GM18909 (cell line): ENCODE measurements at regions not wholly inside any gene's neighbourhood (a gene's known extent, or its start where the extent isn't known, plus 50 kb on each side); places are given as distances from the start of the nearest gene placed in this dataset.

Source experiments
- ATAC-seq: cut with Tn5 transposase; IDR thresholded peaks from one replicate; pipeline ENCODE4 v1.9.1; 2021; ENCODE audit warnings: mild to moderate bottlenecking; ENCODE audit not compliant: unreplicated experiment, poor library complexity

GRCh38 chr3:70583682-70584081, 271.2 kb upstream of the MDFIC2 start:
- no peak for ATAC-seq

GRCh38 chr3:70582803-70583202, 270.4 kb upstream of the MDFIC2 start:
- no peak for ATAC-seq

- no peak for ATAC-seq
Observed at GRCh38 chr3:70580021-70580420, 267.6 kb upstream of the MDFIC2 start.

- ATAC-seq = no peak
Observed at GRCh38 chr3:70571696-70572095, 259.3 kb upstream of the MDFIC2 start.

GRCh38 chr3:70570584-70570983, 258.1 kb upstream of the MDFIC2 start:
- ATAC-seq = no peak

- no peak for ATAC-seq
Observed at GRCh38 chr3:70568626-70569025, 256.2 kb upstream of the MDFIC2 start.

- no peak for ATAC-seq
Observed at GRCh38 chr3:70565861-70566260, 253.4 kb upstream of the MDFIC2 start.

- no peak for ATAC-seq
Observed at GRCh38 chr3:70564552-70564951, 252.1 kb upstream of the MDFIC2 start.

GRCh38 chr3:70561796-70562195, 249.4 kb upstream of the MDFIC2 start:
- ATAC-seq = no peak

- ATAC-seq = no peak
Observed at GRCh38 chr3:70558956-70559355, 246.5 kb upstream of the MDFIC2 start.

GRCh38 chr3:70557976-70558375, 245.5 kb upstream of the MDFIC2 start:
- no peak for ATAC-seq

GRCh38 chr3:70556056-70556455, 243.6 kb upstream of the MDFIC2 start:
- ATAC-seq = no peak

- ATAC-seq = no peak
Observed at GRCh38 chr3:70554170-70554569, 241.7 kb upstream of the MDFIC2 start.

- peak; percentile 92 for ATAC-seq
Observed at GRCh38 chr3:70550723-70551319, 238.4 kb upstream of the MDFIC2 start.

- ATAC-seq = no peak
Observed at GRCh38 chr3:70546679-70547078, 234.2 kb upstream of the MDFIC2 start.

GRCh38 chr3:70543493-70543892, 231.1 kb upstream of the MDFIC2 start:
- no peak for ATAC-seq

GRCh38 chr3:70539908-70540307, 227.5 kb upstream of the MDFIC2 start:
- ATAC-seq = no peak

- ATAC-seq = no peak
Observed at GRCh38 chr3:70532806-70533205, 220.4 kb upstream of the MDFIC2 start.

- no peak for ATAC-seq
Observed at GRCh38 chr3:70531838-70532489, 219.5 kb upstream of the MDFIC2 start.

GRCh38 chr3:70531063-70531657, 218.7 kb upstream of the MDFIC2 start:
- ATAC-seq = no peak

GRCh38 chr3:70530626-70531025, 218.2 kb upstream of the MDFIC2 start:
- ATAC-seq = no peak

GRCh38 chr3:70527026-70527425, 214.6 kb upstream of the MDFIC2 start:
- no peak for ATAC-seq
